NOMO-1 (cell line): ENCODE measurements at regions not wholly inside any gene's neighbourhood (a gene's known extent, or its start where the extent isn't known, plus 50 kb on each side); places are given as distances from the start of the nearest gene placed in this dataset.

Experiments
- DNase-seq, 2 experiments: peaks; one replicate each; lab custom pipeline; 2025; ENCODE audit not compliant: unreplicated experiment in 2 of 2; lab: John Stamatoyannopoulos, UW

GRCh38 chr19:28234637-28235036, 978.3 kb downstream of the UQCRFS1 start:
- DNase-seq: no peak

- no peak for DNase-seq
Observed at GRCh38 chr19:28228854-28229253, 984.1 kb downstream of the UQCRFS1 start.

GRCh38 chr19:28224441-28224840, 988.5 kb downstream of the UQCRFS1 start:
- DNase-seq: no peak

GRCh38 chr19:28221736-28222135, 991.2 kb downstream of the UQCRFS1 start:
- DNase-seq: no peak

GRCh38 chr19:28218728-28219127, 994.2 kb downstream of the UQCRFS1 start:
- DNase-seq: no peak

- DNase-seq: no peak
Observed at GRCh38 chr19:28217022-28217421, 995.9 kb downstream of the UQCRFS1 start.

GRCh38 chr19:28213470-28214082, 999.4 kb downstream of the UQCRFS1 start:
- DNase-seq: no peak

- DNase-seq: no peak
Observed at GRCh38 chr19:28210886-28211285, 1002.1 kb downstream of the UQCRFS1 start.

- DNase-seq: no peak
Observed at GRCh38 chr19:28208745-28209144, 1004.2 kb downstream of the UQCRFS1 start.

- DNase-seq: no peak
Observed at GRCh38 chr19:28207244-28207643, 1005.7 kb downstream of the UQCRFS1 start.

GRCh38 chr19:28201462-28201943, 1011.4 kb downstream of the UQCRFS1 start:
- no peak for DNase-seq

GRCh38 chr19:28199323-28199722, 1013.6 kb downstream of the UQCRFS1 start:
- DNase-seq: no peak

- DNase-seq: no peak
Observed at GRCh38 chr19:28196961-28197360, 1016.0 kb downstream of the UQCRFS1 start.

- no peak for DNase-seq
Observed at GRCh38 chr19:28196101-28196500, 1016.9 kb downstream of the UQCRFS1 start.

- no peak for DNase-seq
Observed at GRCh38 chr19:28185646-28186045, 1027.3 kb downstream of the UQCRFS1 start.

GRCh38 chr19:28184997-28185396, 1028.0 kb downstream of the UQCRFS1 start:
- DNase-seq: no peak

GRCh38 chr19:28176193-28176592, 1036.8 kb downstream of the UQCRFS1 start:
- DNase-seq: no peak

GRCh38 chr19:28171983-28172382, 1041.0 kb downstream of the UQCRFS1 start:
- no peak for DNase-seq

- no peak for DNase-seq
Observed at GRCh38 chr19:28170066-28170465, 1042.9 kb downstream of the UQCRFS1 start.

- no peak for DNase-seq
Observed at GRCh38 chr19:28169168-28169887, 1043.6 kb downstream of the UQCRFS1 start.

GRCh38 chr19:28168557-28168956, 1044.4 kb downstream of the UQCRFS1 start:
- DNase-seq: no peak

GRCh38 chr19:28166025-28166424, 1046.9 kb downstream of the UQCRFS1 start:
- no peak for DNase-seq
